Peyer's patch (tissue), 4 donors: ENCODE measurements at regions not wholly inside any gene's neighbourhood (a gene's known extent, or its start where the extent isn't known, plus 50 kb on each side); places are given as distances from the start of the nearest gene placed in this dataset.

ENCODE experiments used
- CTCF ChIP-seq, 6 experiments: fragments of 450-650 bp in 4 of 6; fragments of 200-600 bp in 2 of 6; sonication (generic) in 1 of 6; IDR thresholded peaks; one replicate each; pipeline ENCODE4 v1.5.1; 2017 to 2019; ENCODE audit warnings: antibody characterized with exemption in 6 of 6, mild to moderate bottlenecking in 3 of 6, moderate library complexity in 1 of 6
- POLR2A ChIP-seq, 2 donors: fragments of 450-650 bp; IDR thresholded peaks; one replicate each; pipeline ENCODE4 v1.5.1; 2017; ENCODE audit warnings: antibody characterized with exemption in 2 of 2, mild to moderate bottlenecking in 2 of 2, moderate library complexity in 2 of 2

GRCh38 chr18:2281523-2282199, 289.6 kb downstream of the METTL4 start:
- TF ChIP-seq CTCF (IDR thresholded peaks at IDR 0.05) = no peak
- TF ChIP-seq POLR2A (IDR thresholded peaks at IDR 0.05) = no peak
